ENCODE measurements at regions not wholly inside any gene's neighbourhood (a gene's known extent, or its start where the extent isn't known, plus 50 kb on each side); places are given as distances from the start of the nearest gene placed in this dataset.

DNA sequence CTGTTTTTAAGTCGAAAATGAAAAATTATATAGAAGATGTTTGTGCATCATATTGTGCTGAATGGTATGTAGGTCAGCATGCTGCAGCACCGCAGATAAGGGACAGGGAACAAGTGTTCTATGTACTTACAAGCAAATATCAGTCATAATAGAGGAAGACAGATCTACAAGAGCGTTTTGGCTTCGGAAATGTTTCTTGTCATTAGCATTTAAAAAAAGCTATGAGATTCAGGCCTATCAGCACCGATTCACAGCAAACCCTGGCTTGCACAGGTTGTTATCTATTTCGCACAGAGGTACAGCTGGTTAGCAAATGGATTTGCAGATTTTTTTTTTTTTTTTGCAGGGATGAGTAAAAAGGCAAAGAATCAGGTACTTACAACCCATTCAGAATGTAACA, 204.2 kb upstream of the TBC1D5 start:
- ChIA-PET POLR2A (no interaction called here), CTCF (interaction anchor here (1.7 kb wide), 1 partner anchor 52 kb away, joined by 7 read pairs; no protein-coding TSS in a partner anchor)
- Mint-ChIP-seq H3K4me3 (no peak overlapping the region), H3K27ac (no peak overlapping the region), H3K27me3 (ENCODE audit: low read depth) (no peaks in the 10 kb centered on the region), H3K9me3 (peaks cover 9% of the 10 kb centered on the region), H3K4me1 (peaks cover 29% of the 10 kb centered on the region), H3K36me3 (peaks cover 3% of the 10 kb centered on the region; the same call in 1 of the 2 replicates)
- DNase-seq (ENCODE audit: low spot score) (no peak), ATAC-seq (no peak)
- TF ChIP-seq, protein P1, sequence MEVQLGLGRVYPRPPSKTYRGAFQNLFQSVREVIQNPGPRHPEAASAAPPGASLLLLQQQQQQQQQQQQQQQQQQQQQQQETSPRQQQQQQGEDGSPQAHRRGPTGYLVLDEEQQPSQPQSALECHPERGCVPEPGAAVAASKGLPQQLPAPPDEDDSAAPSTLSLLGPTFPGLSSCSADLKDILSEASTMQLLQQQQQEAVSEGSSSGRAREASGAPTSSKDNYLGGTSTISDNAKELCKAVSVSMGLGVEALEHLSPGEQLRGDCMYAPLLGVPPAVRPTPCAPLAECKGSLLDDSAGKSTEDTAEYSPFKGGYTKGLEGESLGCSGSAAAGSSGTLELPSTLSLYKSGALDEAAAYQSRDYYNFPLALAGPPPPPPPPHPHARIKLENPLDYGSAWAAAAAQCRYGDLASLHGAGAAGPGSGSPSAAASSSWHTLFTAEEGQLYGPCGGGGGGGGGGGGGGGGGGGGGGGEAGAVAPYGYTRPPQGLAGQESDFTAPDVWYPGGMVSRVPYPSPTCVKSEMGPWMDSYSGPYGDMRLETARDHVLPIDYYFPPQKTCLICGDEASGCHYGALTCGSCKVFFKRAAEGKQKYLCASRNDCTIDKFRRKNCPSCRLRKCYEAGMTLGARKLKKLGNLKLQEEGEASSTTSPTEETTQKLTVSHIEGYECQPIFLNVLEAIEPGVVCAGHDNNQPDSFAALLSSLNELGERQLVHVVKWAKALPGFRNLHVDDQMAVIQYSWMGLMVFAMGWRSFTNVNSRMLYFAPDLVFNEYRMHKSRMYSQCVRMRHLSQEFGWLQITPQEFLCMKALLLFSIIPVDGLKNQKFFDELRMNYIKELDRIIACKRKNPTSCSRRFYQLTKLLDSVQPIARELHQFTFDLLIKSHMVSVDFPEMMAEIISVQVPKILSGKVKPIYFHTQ (CRISPR knock-in tag; IDR thresholded peaks at IDR 0.05), result no peak
- TF ChIP-seq ZNF396 (CRISPR knock-in tag; IDR thresholded peaks at IDR 0.05; ENCODE audit: borderline replicate concordance), result no peak
- TF ChIP-seq FOXJ3 (CRISPR knock-in tag; IDR thresholded peaks at IDR 0.05; ENCODE audit: borderline replicate concordance), result no peak
- TF ChIP-seq NFATC4 (CRISPR knock-in tag; IDR thresholded peaks at IDR 0.05), result no peak
- no peak for TF ChIP-seq JAZF1 (CRISPR knock-in tag; IDR thresholded peaks at IDR 0.05)
- no peak for TF ChIP-seq ZNF232 (CRISPR knock-in tag; IDR thresholded peaks at IDR 0.05)
- TF ChIP-seq, protein P2, sequence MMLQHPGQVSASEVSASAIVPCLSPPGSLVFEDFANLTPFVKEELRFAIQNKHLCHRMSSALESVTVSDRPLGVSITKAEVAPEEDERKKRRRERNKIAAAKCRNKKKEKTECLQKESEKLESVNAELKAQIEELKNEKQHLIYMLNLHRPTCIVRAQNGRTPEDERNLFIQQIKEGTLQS (CRISPR knock-in tag; conservative IDR thresholded peaks at IDR 0.05), result no peak
- no peak for TF ChIP-seq ZNF671 (CRISPR knock-in tag; IDR thresholded peaks at IDR 0.05)
- TF ChIP-seq SP1 (CRISPR knock-in tag; conservative IDR thresholded peaks at IDR 0.05), result no peak
- no peak for TF ChIP-seq PRDM15 (CRISPR knock-in tag; IDR thresholded peaks at IDR 0.05)
- TF ChIP-seq TEAD4 (CRISPR knock-in tag; IDR thresholded peaks at IDR 0.05), result no peak
- no peak for TF ChIP-seq NFYB (CRISPR knock-in tag; conservative IDR thresholded peaks at IDR 0.05; ENCODE audit: low read depth)

- H3K27me3 Mint-ChIP-seq (ENCODE audit: low read depth), result no peaks in the 10 kb centered on the region
- peaks cover 3% of the 10 kb centered on the region; the same call in 1 of the 2 replicates for H3K36me3 Mint-ChIP-seq
- ChIA-PET CTCF (interaction anchor here (1.5 to 1.7 kb wide), 2 partner anchors 9 to 51 kb away, joined by 4 to 7 read pairs; no protein-coding TSS in a partner anchor), POLR2A (no interaction called here)
- TF ChIP-seq, protein P3, sequence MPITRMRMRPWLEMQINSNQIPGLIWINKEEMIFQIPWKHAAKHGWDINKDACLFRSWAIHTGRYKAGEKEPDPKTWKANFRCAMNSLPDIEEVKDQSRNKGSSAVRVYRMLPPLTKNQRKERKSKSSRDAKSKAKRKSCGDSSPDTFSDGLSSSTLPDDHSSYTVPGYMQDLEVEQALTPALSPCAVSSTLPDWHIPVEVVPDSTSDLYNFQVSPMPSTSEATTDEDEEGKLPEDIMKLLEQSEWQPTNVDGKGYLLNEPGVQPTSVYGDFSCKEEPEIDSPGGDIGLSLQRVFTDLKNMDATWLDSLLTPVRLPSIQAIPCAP (CRISPR knock-in tag; IDR thresholded peaks at IDR 0.05), result no peak
- TF ChIP-seq ZNF232 (CRISPR knock-in tag; IDR thresholded peaks at IDR 0.05), result no peak
- TF ChIP-seq ZNF425 (CRISPR knock-in tag; conservative IDR thresholded peaks at IDR 0.05), result no peak
- TF ChIP-seq ZSCAN18 (CRISPR knock-in tag; IDR thresholded peaks at IDR 0.05), result no peak
- TF ChIP-seq, protein P4, sequence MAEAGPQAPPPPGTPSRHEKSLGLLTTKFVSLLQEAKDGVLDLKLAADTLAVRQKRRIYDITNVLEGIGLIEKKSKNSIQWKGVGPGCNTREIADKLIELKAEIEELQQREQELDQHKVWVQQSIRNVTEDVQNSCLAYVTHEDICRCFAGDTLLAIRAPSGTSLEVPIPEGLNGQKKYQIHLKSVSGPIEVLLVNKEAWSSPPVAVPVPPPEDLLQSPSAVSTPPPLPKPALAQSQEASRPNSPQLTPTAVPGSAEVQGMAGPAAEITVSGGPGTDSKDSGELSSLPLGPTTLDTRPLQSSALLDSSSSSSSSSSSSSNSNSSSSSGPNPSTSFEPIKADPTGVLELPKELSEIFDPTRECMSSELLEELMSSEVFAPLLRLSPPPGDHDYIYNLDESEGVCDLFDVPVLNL (CRISPR knock-in tag; IDR thresholded peaks at IDR 0.05; ENCODE audit: borderline replicate concordance, low read depth), result no peak
- no peak for TF ChIP-seq ETV6 (CRISPR knock-in tag; IDR thresholded peaks at IDR 0.05)
- TF ChIP-seq ZBTB21 (CRISPR knock-in tag; IDR thresholded peaks at IDR 0.05; ENCODE audit: borderline replicate concordance), result no peak
- TF ChIP-seq IRF2 (CRISPR knock-in tag; IDR thresholded peaks at IDR 0.05; ENCODE audit: borderline replicate concordance, low read depth), result no peak
- peaks cover 34% of the 10 kb centered on the region for H3K4me1 Mint-ChIP-seq
- ATAC-seq, result peak; percentile 47
- H3K27ac Mint-ChIP-seq, result peak overlapping the region; percentile 61; the same call in 1 of the 2 replicates
- no peak for DNase-seq (ENCODE audit: low spot score)
- H3K9me3 Mint-ChIP-seq, result peaks cover 6% of the 10 kb centered on the region
- H3K4me3 Mint-ChIP-seq, result no peak overlapping the region
Observed at GRCh38 chr3:17945799-17946399, 203.5 kb upstream of the TBC1D5 start.

Data from WTC11 (cell line).